Mesendoderm (in vitro differentiated cells): ENCODE measurements at regions not wholly inside any gene's neighbourhood (a gene's known extent, or its start where the extent isn't known, plus 50 kb on each side); places are given as distances from the start of the nearest gene placed in this dataset.
A peak's percentile ranks its signal among the peaks of the same experiment; 100 is the strongest.

Source experiments
- DNase-seq: peaks from one replicate; pipeline ENCODE4 v3.0.0; 2013
- H2AK5ac ChIP-seq: 2 replicates; pipeline ENCODE4 v1.6.1; 2013; ENCODE audit warnings: low read length, inconsistent platforms
- H2BK120ac ChIP-seq: 2 replicates; pipeline ENCODE4 v1.6.1; 2013; ENCODE audit warnings: low read depth, mild to moderate bottlenecking, low read length, moderate library complexity, mixed read lengths
- H2BK15ac ChIP-seq: replicated peaks from 2 replicates; pipeline ENCODE4 v1.6.1; 2013; ENCODE audit warnings: low read depth, mild to moderate bottlenecking, moderate library complexity
- H2BK5ac ChIP-seq: 2 replicates; pipeline ENCODE4 v1.6.1; 2013; ENCODE audit warnings: low read length, inconsistent platforms
- H3K18ac ChIP-seq: 2 replicates; pipeline ENCODE4 v1.6.1; 2013; ENCODE audit warnings: mild to moderate bottlenecking, low read length, mixed read lengths
- H3K23ac ChIP-seq: one replicate; pipeline ENCODE4 v1.6.1; 2013; ENCODE audit warnings: low read length
- H3K27ac ChIP-seq: 2 replicates; pipeline ENCODE4 v1.5.1; 2013; ENCODE audit warnings: low read depth, mild to moderate bottlenecking, inconsistent platforms, low read length, moderate library complexity
- H3K27me3 ChIP-seq: 2 replicates; pipeline ENCODE4 v1.6.1; 2013; ENCODE audit warnings: low read length, control low read depth, mild to moderate bottlenecking, inconsistent platforms; ENCODE audit not compliant: insufficient read depth, poor library complexity
- H3K36me3 ChIP-seq: 2 replicates; pipeline ENCODE4 v1.6.1; 2013; ENCODE audit warnings: low read length, inconsistent platforms; ENCODE audit not compliant: control insufficient read depth, insufficient read depth
- H3K4ac ChIP-seq: one replicate; pipeline ENCODE4 v1.6.1; 2013; ENCODE audit warnings: low read depth, mild to moderate bottlenecking, low read length, moderate library complexity
- H3K4me1 ChIP-seq: 2 replicates; pipeline ENCODE4 v1.6.1; 2013; ENCODE audit warnings: low read depth, low read length, inconsistent platforms; ENCODE audit not compliant: control insufficient read depth
- H3K4me2 ChIP-seq: 2 replicates; pipeline ENCODE4 v1.6.1; 2013; ENCODE audit warnings: low read length
- H3K4me3 ChIP-seq: 2 replicates; pipeline ENCODE4 v1.5.1; 2013; ENCODE audit warnings: mild to moderate bottlenecking, low read length
- H3K56ac ChIP-seq: one replicate; pipeline ENCODE4 v1.6.1; 2013; ENCODE audit warnings: low read length
- H3K79me1 ChIP-seq: 2 replicates; pipeline ENCODE4 v1.6.1; 2013; ENCODE audit warnings: low read length, inconsistent platforms
- H3K79me2 ChIP-seq: 2 replicates; pipeline ENCODE4 v1.6.1; 2013; ENCODE audit warnings: mild to moderate bottlenecking, low read length; ENCODE audit not compliant: control insufficient read depth, insufficient read depth
- H3K9ac ChIP-seq: 2 replicates; pipeline ENCODE4 v1.6.1; 2013; ENCODE audit warnings: low read length, inconsistent platforms
- H4K5ac ChIP-seq: one replicate; pipeline ENCODE4 v1.6.1; 2013; ENCODE audit warnings: low read length
- H4K8ac ChIP-seq: one replicate; pipeline ENCODE4 v1.6.1; 2013; ENCODE audit warnings: low read depth, mild to moderate bottlenecking, control low read depth, low read length, moderate library complexity
- WGBS: extraction: QIAGEN DNeasy Blood & Tissue Kit; methylation state at CpG from one replicate; pipeline ENCODE4 v1.1.7; 2013; ENCODE audit warnings: low lambda C conversion rate, missing lambda C conversion rate; ENCODE audit not compliant: insufficient coverage; ENCODE audit errors: extremely low coverage; 5-methylcytosine and 5-hydroxymethylcytosine counted together

DNA sequence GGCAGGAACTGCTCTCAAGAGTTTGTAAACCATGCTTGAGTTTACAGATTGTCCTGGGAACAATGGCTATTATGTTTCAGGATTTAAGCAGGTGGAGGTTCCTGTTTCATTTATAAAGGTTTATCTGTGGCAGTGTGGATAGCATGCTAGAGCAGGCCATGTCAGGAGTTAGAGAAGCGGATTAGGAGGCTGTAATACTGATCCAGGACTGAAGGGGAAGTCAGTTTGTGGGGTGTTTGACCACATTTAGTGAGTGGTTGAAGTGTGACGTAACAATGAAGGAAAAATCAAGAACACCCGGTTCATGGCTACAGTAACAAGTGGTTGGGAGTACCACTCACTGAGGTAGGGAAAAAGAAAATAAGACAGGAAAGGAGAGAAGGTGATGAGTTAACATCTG, 299.0 kb downstream of the TLR4 start:
- H4K5ac ChIP-seq, result no peak overlapping the region
- no peak overlapping the region for H4K8ac ChIP-seq
- H2BK15ac ChIP-seq, result no peak overlapping the region
- H3K4me2 ChIP-seq, result no peak overlapping the region
- H3K4me1 ChIP-seq, result no peaks in the 10 kb centered on the region
- no peak overlapping the region for H2BK5ac ChIP-seq
- H3K4ac ChIP-seq, result no peak overlapping the region
- H3K9ac ChIP-seq, result no peak overlapping the region
- no peaks in the 10 kb centered on the region for H3K79me2 ChIP-seq
- H2BK120ac ChIP-seq, result no peak overlapping the region
- H3K27ac ChIP-seq, result no peak overlapping the region
- no peak overlapping the region for H3K56ac ChIP-seq
- no peak overlapping the region for H2AK5ac ChIP-seq
- H3K79me1 ChIP-seq, result no peaks in the 10 kb centered on the region
- H3K23ac ChIP-seq, result no peak overlapping the region
- H3K4me3 ChIP-seq, result no peak overlapping the region
- DNase-seq, result peak; percentile 5
- no peaks in the 10 kb centered on the region for H3K27me3 ChIP-seq
- no CpG with 5 or more reads among the region's 3 CpGs for WGBS
- no peaks in the 10 kb centered on the region for H3K36me3 ChIP-seq
- H3K18ac ChIP-seq, result no peak overlapping the region

GRCh38 chr9:118008246-118008645, 304.0 kb downstream of the TLR4 start:
- no peak overlapping the region for H2BK120ac ChIP-seq
- H3K79me2 ChIP-seq, result no peaks in the 10 kb centered on the region
- peak; percentile 11 for DNase-seq
- no peak overlapping the region for H3K4ac ChIP-seq
- no peak overlapping the region for H3K9ac ChIP-seq
- H4K5ac ChIP-seq, result no peak overlapping the region
- no peak overlapping the region for H2BK5ac ChIP-seq
- no CpG with 5 or more reads among the region's 4 CpGs for WGBS
- H4K8ac ChIP-seq, result no peak overlapping the region
- no peak overlapping the region for H3K18ac ChIP-seq
- no peaks in the 10 kb centered on the region for H3K36me3 ChIP-seq
- H3K23ac ChIP-seq, result no peak overlapping the region
- H2BK15ac ChIP-seq, result no peak overlapping the region
- H3K4me2 ChIP-seq, result no peak overlapping the region
- H3K56ac ChIP-seq, result no peak overlapping the region
- H3K27ac ChIP-seq, result no peak overlapping the region
- no peaks in the 10 kb centered on the region for H3K79me1 ChIP-seq
- no peaks in the 10 kb centered on the region for H3K4me1 ChIP-seq
- no peak overlapping the region for H2AK5ac ChIP-seq
- no peaks in the 10 kb centered on the region for H3K27me3 ChIP-seq
- no peak overlapping the region for H3K4me3 ChIP-seq

GRCh38 chr9:118009614-118010013, 305.4 kb downstream of the TLR4 start:
- H3K27me3 ChIP-seq, result no peaks in the 10 kb centered on the region
- DNase-seq, result peak; percentile 65
- H3K79me1 ChIP-seq, result no peaks in the 10 kb centered on the region
- H2BK15ac ChIP-seq, result no peak overlapping the region
- no peak overlapping the region for H3K27ac ChIP-seq
- H3K56ac ChIP-seq, result no peak overlapping the region
- H3K23ac ChIP-seq, result no peak overlapping the region
- H3K79me2 ChIP-seq, result no peaks in the 10 kb centered on the region
- no peak overlapping the region for H3K4me2 ChIP-seq
- H4K5ac ChIP-seq, result no peak overlapping the region
- no peak overlapping the region for H2AK5ac ChIP-seq
- H3K36me3 ChIP-seq, result no peaks in the 10 kb centered on the region
- no peak overlapping the region for H3K9ac ChIP-seq
- no peak overlapping the region for H3K4me3 ChIP-seq
- H3K18ac ChIP-seq, result no peak overlapping the region
- no peak overlapping the region for H2BK120ac ChIP-seq
- H4K8ac ChIP-seq, result no peak overlapping the region
- no peak overlapping the region for H3K4ac ChIP-seq
- no peak overlapping the region for H2BK5ac ChIP-seq
- no peaks in the 10 kb centered on the region for H3K4me1 ChIP-seq

- no peak overlapping the region for H3K9ac ChIP-seq
- H4K8ac ChIP-seq, result no peak overlapping the region
- H3K4ac ChIP-seq, result no peak overlapping the region
- no peak overlapping the region for H2BK5ac ChIP-seq
- no peaks in the 10 kb centered on the region for H3K79me2 ChIP-seq
- no peak for DNase-seq
- H3K4me3 ChIP-seq, result no peak overlapping the region
- H3K27me3 ChIP-seq, result no peaks in the 10 kb centered on the region
- H2BK15ac ChIP-seq, result no peak overlapping the region
- no peak overlapping the region for H4K5ac ChIP-seq
- H2AK5ac ChIP-seq, result no peak overlapping the region
- H3K18ac ChIP-seq, result no peak overlapping the region
- H3K23ac ChIP-seq, result no peak overlapping the region
- no CpG with 5 or more reads among the region's 2 CpGs for WGBS
- H2BK120ac ChIP-seq, result no peak overlapping the region
- H3K36me3 ChIP-seq, result no peaks in the 10 kb centered on the region
- no peak overlapping the region for H3K4me2 ChIP-seq
- no peak overlapping the region for H3K56ac ChIP-seq
- H3K4me1 ChIP-seq, result no peaks in the 10 kb centered on the region
- H3K79me1 ChIP-seq, result no peaks in the 10 kb centered on the region
- H3K27ac ChIP-seq, result no peak overlapping the region
Observed at GRCh38 chr9:118017607-118018122, 313.5 kb downstream of the TLR4 start.

GRCh38 chr9:118023644-118024043, 319.4 kb downstream of the TLR4 start:
- Histone ChIP-seq H3K79me1 (no peaks in the 10 kb centered on the region), H4K8ac (no peak overlapping the region), H3K4me1 (no peaks in the 10 kb centered on the region), H3K4me2 (no peak overlapping the region), H3K56ac (no peak overlapping the region), H3K27me3 (no peaks in the 10 kb centered on the region), H2BK120ac (no peak overlapping the region), H3K23ac (no peak overlapping the region), H3K4ac (no peak overlapping the region), H2BK15ac (no peak overlapping the region), H2AK5ac (no peak overlapping the region), H3K4me3 (no peak overlapping the region), H3K79me2 (no peaks in the 10 kb centered on the region), H3K18ac (no peak overlapping the region), H4K5ac (no peak overlapping the region), H3K9ac (no peak overlapping the region), H3K36me3 (no peaks in the 10 kb centered on the region), H3K27ac (no peak overlapping the region), H2BK5ac (no peak overlapping the region)
- no peak for DNase-seq
- 100% methylated on average over 1 of the region's 2 CpGs for WGBS

- Histone ChIP-seq H3K4me2 (no peak overlapping the region), H3K4ac (no peak overlapping the region), H3K36me3 (no peaks in the 10 kb centered on the region), H3K79me2 (no peaks in the 10 kb centered on the region), H3K9ac (no peak overlapping the region), H3K4me1 (no peaks in the 10 kb centered on the region), H3K56ac (no peak overlapping the region), H2BK5ac (no peak overlapping the region), H4K5ac (no peak overlapping the region), H3K27me3 (no peaks in the 10 kb centered on the region), H3K18ac (no peak overlapping the region), H2BK15ac (no peak overlapping the region), H3K79me1 (no peaks in the 10 kb centered on the region), H3K4me3 (no peak overlapping the region), H2AK5ac (no peak overlapping the region), H2BK120ac (no peak overlapping the region), H3K23ac (no peak overlapping the region), H3K27ac (no peak overlapping the region), H4K8ac (no peak overlapping the region)
- WGBS, result no CpG with 5 or more reads among the region's 2 CpGs
- DNase-seq, result no peak
Observed at GRCh38 chr9:118028225-118028624, 324.0 kb downstream of the TLR4 start.
